HUES64 (cell line): ENCODE measurements at regions not wholly inside any gene's neighbourhood (a gene's known extent, or its start where the extent isn't known, plus 50 kb on each side); places are given as distances from the start of the nearest gene placed in this dataset.

Experiments used
- H3K27ac ChIP-seq: 2 replicates; pipeline ENCODE4 v1.7.0; 2013; ENCODE audit warnings: low read depth, low read length, inconsistent platforms
- H3K27me3 ChIP-seq: 2 replicates; pipeline ENCODE4 v1.6.1; 2013; ENCODE audit warnings: mild to moderate bottlenecking, low read length; ENCODE audit not compliant: insufficient read depth
- H3K36me3 ChIP-seq: 2 replicates; pipeline ENCODE4 v1.6.1; 2013; ENCODE audit warnings: mild to moderate bottlenecking, low read length; ENCODE audit not compliant: insufficient read depth
- H3K4me1 ChIP-seq: 2 replicates; pipeline ENCODE4 v1.6.1; 2013; ENCODE audit warnings: mild to moderate bottlenecking, low read length, moderate library complexity; ENCODE audit not compliant: insufficient read depth
- H3K4me3 ChIP-seq: 2 replicates; pipeline ENCODE4 v1.5.1; 2013; ENCODE audit warnings: mild to moderate bottlenecking, low read length, moderate library complexity
- H3K9ac ChIP-seq: 2 replicates; pipeline ENCODE4 v1.6.1; 2013; ENCODE audit warnings: mild to moderate bottlenecking, low read depth, low read length
- H3K9me3 ChIP-seq: 2 replicates; pipeline ENCODE4 v1.6.1; 2013; ENCODE audit warnings: low read depth, low read length; ENCODE audit not compliant: insufficient read depth
- WGBS: fragments of 150-250, 120-280 bp; methylation state at CpG from one replicate; pipeline ENCODE4 v1.1.7; 2013; ENCODE audit warnings: missing lambda C conversion rate; 5-methylcytosine and 5-hydroxymethylcytosine counted together

- WGBS = 100% methylated on average over 1 of the region's 2 CpGs
- Histone ChIP-seq H3K27ac (no peak overlapping the region), H3K4me1 (no peaks in the 10 kb centered on the region), H3K4me3 (no peak overlapping the region), H3K9me3 (no peaks in the 10 kb centered on the region), H3K27me3 (no peaks in the 10 kb centered on the region), H3K9ac (no peak overlapping the region), H3K36me3 (no peaks in the 10 kb centered on the region)
These were observed 534.0 kb downstream of the EFNB2 start for GRCh38 chr13:106001443-106001842.

GRCh38 chr13:105997581-105998550 is 537.6 kb downstream of the EFNB2 start:
- H3K9me3 ChIP-seq = no peaks in the 10 kb centered on the region
- peaks cover 4% of the 10 kb centered on the region; the same call in 1 of the 2 replicates for H3K4me1 ChIP-seq
- H3K4me3 ChIP-seq = no peak overlapping the region
- H3K36me3 ChIP-seq = no peaks in the 10 kb centered on the region
- no peak overlapping the region for H3K9ac ChIP-seq
- WGBS = 87% methylated on average over 29 of the region's 29 CpGs
- H3K27ac ChIP-seq = no peak overlapping the region
- H3K27me3 ChIP-seq = no peaks in the 10 kb centered on the region

GRCh38 chr13:105996391-105997025 is 539.0 kb downstream of the EFNB2 start:
- Histone ChIP-seq H3K4me3 (no peak overlapping the region), H3K27ac (no peak overlapping the region), H3K9me3 (no peaks in the 10 kb centered on the region), H3K27me3 (no peaks in the 10 kb centered on the region), H3K9ac (no peak overlapping the region), H3K4me1 (peaks cover 4% of the 10 kb centered on the region; the same call in 1 of the 2 replicates), H3K36me3 (no peaks in the 10 kb centered on the region)
- 91% methylated on average over 13 of the region's 13 CpGs for WGBS

- no peaks in the 10 kb centered on the region for H3K9me3 ChIP-seq
- H3K27me3 ChIP-seq = no peaks in the 10 kb centered on the region
- peaks cover 4% of the 10 kb centered on the region; the same call in 1 of the 2 replicates for H3K4me1 ChIP-seq
- H3K4me3 ChIP-seq = no peak overlapping the region
- no peaks in the 10 kb centered on the region for H3K36me3 ChIP-seq
- H3K27ac ChIP-seq = no peak overlapping the region
- H3K9ac ChIP-seq = no peak overlapping the region
- WGBS = 97% methylated on average over 5 of the region's 5 CpGs
These were observed 541.1 kb downstream of the EFNB2 start for GRCh38 chr13:105994340-105994739.

GRCh38 chr13:105991622-105992277 is 543.7 kb downstream of the EFNB2 start:
- Histone ChIP-seq H3K27ac (no peak overlapping the region), H3K4me3 (no peak overlapping the region), H3K9ac (no peak overlapping the region), H3K9me3 (no peaks in the 10 kb centered on the region), H3K27me3 (no peaks in the 10 kb centered on the region), H3K36me3 (no peaks in the 10 kb centered on the region), H3K4me1 (peaks cover 4% of the 10 kb centered on the region; the same call in 1 of the 2 replicates)
- WGBS = 93% methylated on average over 4 of the region's 4 CpGs

- H3K9ac ChIP-seq = no peak overlapping the region
- H3K4me1 ChIP-seq = peaks cover 1% of the 10 kb centered on the region; the same call in 1 of the 2 replicates
- no peaks in the 10 kb centered on the region for H3K27me3 ChIP-seq
- H3K36me3 ChIP-seq = no peaks in the 10 kb centered on the region
- 100% methylated on average over 1 of the region's 1 CpG for WGBS
- H3K4me3 ChIP-seq = no peak overlapping the region
- H3K27ac ChIP-seq = no peak overlapping the region
- H3K9me3 ChIP-seq = no peaks in the 10 kb centered on the region
These were observed 544.3 kb downstream of the EFNB2 start for GRCh38 chr13:105991131-105991530.

- H3K4me1 ChIP-seq = no peaks in the 10 kb centered on the region
- no peak overlapping the region for H3K9ac ChIP-seq
- WGBS = 88% methylated on average over 2 of the region's 4 CpGs
- H3K27me3 ChIP-seq = no peaks in the 10 kb centered on the region
- no peak overlapping the region for H3K4me3 ChIP-seq
- no peak overlapping the region for H3K27ac ChIP-seq
- H3K9me3 ChIP-seq = no peaks in the 10 kb centered on the region
- no peaks in the 10 kb centered on the region for H3K36me3 ChIP-seq
These were observed 545.1 kb downstream of the EFNB2 start for GRCh38 chr13:105990256-105990958.

- H3K36me3 ChIP-seq = no peaks in the 10 kb centered on the region
- H3K9me3 ChIP-seq = no peaks in the 10 kb centered on the region
- no peaks in the 10 kb centered on the region; the same call in 1 of the 2 replicates for H3K4me1 ChIP-seq
- 91% methylated on average over 11 of the region's 11 CpGs for WGBS
- no peak overlapping the region for H3K27ac ChIP-seq
- H3K9ac ChIP-seq = no peak overlapping the region
- no peaks in the 10 kb centered on the region for H3K27me3 ChIP-seq
- no peak overlapping the region for H3K4me3 ChIP-seq
These were observed 550.8 kb downstream of the EFNB2 start for GRCh38 chr13:105984646-105985045.

- H3K4me3 ChIP-seq = no peak overlapping the region
- no peak overlapping the region for H3K27ac ChIP-seq
- H3K9me3 ChIP-seq = no peaks in the 10 kb centered on the region
- no peaks in the 10 kb centered on the region for H3K27me3 ChIP-seq
- H3K36me3 ChIP-seq = no peaks in the 10 kb centered on the region
- 96% methylated on average over 3 of the region's 3 CpGs for WGBS
- H3K4me1 ChIP-seq = no peaks in the 10 kb centered on the region; the same call in 1 of the 2 replicates
- H3K9ac ChIP-seq = no peak overlapping the region
These were observed 551.2 kb downstream of the EFNB2 start for GRCh38 chr13:105984236-105984635.

- H3K27ac ChIP-seq = no peak overlapping the region
- no peak overlapping the region for H3K4me3 ChIP-seq
- 86% methylated on average over 11 of the region's 11 CpGs for WGBS
These were observed 553.1 kb downstream of the EFNB2 start for GRCh38 chr13:105982219-105982930.

More at GRCh38 chr13:105982219-105982930, 553.1 kb downstream of the EFNB2 start:
- no peaks in the 10 kb centered on the region for H3K9me3 ChIP-seq
- no peaks in the 10 kb centered on the region for H3K36me3 ChIP-seq
- H3K4me1 ChIP-seq = no peaks in the 10 kb centered on the region; the same call in 1 of the 2 replicates
- H3K27me3 ChIP-seq = no peaks in the 10 kb centered on the region
- no peak overlapping the region for H3K9ac ChIP-seq
